NCI-H774 (cell line): ENCODE measurements at regions not wholly inside any gene's neighbourhood (a gene's known extent, or its start where the extent isn't known, plus 50 kb on each side); places are given as distances from the start of the nearest gene placed in this dataset.
"Not testable (repeated sequence)": the region's sequence is repeated elsewhere in the genome, so short reads cannot be mapped to it uniquely, and the experiment has no call there.

Experiments used
- DNase-seq: peaks from one replicate; lab custom pipeline; 2025; lab: John Stamatoyannopoulos, UW

DNA sequence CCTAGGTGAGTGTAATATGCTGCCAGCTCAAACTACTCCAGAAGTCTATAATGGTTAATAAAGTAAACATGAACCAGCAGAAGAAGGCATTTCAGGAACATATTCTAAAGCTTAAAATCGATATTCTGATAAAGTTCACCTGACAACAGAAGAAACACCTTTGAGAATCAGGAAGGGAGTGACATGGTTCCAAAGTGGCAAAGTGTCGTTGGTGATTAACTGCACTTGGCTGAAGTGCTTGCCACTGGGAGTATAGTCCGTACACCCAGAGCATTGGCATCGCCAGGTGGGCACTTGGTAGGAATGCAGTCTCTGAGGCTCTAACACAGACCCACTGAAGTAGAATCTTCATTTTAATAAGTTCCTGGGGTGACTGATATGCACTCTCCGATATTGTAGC lies 76.0 kb upstream of the H2AZ1 start:
- DNase-seq: no peak

- DNase-seq: no peak
Observed at GRCh38 chr4:100023800-100024199, 73.7 kb upstream of the H2AZ1 start.

DNA sequence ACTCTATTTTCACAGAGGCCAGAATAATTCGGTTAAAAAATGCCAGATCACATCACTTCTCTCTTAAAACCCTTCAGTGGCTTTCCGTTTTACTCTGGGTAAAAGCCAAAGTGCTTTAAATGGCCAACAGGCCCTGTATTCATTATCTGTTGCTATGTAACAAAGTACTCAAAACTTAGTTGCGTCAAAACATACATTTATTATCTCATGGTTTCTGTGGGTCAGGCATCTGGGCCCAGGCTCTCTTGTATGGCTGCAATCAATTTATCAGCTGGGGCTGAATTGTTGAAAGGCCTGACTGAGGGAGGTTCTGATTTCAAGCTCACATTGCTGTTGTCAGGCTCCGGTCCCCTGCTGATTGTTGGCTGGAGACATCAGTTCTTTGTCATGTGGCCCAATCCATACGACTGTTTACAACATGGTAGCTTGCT lies 72.7 kb upstream of the H2AZ1 start:
- DNase-seq: peak; percentile 29

DNA sequence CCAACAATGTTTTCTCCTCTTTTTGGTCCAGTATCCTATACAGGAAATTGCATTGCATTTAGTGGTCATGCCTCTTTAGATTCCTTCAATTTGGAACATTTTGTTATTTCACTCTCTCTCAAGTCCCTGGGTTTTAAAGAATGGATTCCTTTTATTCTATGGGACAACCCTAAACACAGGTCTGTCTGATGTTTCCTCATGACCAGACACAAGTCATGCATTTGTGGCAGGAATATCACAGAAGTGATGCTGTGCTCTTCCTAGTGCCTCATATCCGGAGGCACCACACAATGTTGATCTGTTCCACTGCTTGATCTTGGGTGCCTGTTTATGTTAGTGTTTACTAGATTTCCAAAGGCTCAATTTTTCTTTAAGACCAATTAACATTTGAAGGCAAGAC lies 69.7 kb upstream of the H2AZ1 start:
- no peak for DNase-seq

DNA sequence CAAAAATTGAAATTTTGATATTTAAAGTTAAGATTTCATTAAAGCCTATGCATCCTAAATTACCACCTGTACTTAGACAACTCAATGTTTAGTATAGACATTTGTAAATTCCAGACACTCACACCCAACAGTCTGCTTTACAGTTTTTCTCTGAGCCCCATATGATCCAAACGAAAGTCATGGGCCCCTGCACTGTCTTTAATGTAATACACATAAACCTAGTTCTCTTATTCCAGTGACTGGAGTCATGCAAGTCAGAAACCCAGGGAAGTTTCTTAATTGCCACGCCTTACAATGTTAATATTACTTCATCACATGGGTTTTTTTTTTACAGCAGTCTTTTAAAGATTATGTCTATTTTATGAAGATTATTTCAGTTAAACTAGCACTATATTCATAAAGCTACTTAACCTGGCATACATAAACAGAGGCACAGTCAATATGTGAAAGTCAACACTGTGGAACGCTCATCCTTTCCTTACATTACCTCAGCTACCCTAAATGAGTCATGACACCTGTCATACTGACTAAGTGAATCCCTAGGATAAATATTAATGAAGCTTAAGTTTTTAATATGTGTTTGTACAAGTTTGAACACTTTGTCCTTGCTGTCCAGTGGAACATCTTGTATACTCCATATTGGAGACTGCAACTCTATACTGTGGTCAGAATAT lies 67.7 kb upstream of the H2AZ1 start:
- DNase-seq: no peak

GRCh38 chr4:100016191-100016590 lies 66.1 kb upstream of the H2AZ1 start:
- no peak for DNase-seq

DNA sequence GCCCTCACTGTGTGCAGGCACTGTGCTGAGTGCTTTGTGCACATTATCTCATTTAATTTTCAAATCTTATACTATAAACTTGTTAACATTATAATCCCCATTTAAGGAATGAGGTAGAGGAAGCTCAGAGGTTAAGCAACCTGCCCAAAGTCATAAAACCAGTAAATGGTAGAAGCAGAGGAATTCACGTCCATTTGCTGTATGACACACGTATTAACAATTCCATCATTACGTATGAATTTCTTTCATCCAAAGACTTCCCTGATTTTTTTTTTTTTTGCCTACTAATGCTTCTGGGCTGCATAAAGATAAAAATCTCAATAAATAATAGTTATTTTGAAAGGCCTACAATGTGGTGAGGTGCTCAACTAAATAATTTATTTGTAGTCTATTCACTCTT lies 64.5 kb upstream of the H2AZ1 start:
- no peak for DNase-seq

- no peak for DNase-seq
Observed at GRCh38 chr4:100009490-100009889, 59.4 kb upstream of the H2AZ1 start.

DNA sequence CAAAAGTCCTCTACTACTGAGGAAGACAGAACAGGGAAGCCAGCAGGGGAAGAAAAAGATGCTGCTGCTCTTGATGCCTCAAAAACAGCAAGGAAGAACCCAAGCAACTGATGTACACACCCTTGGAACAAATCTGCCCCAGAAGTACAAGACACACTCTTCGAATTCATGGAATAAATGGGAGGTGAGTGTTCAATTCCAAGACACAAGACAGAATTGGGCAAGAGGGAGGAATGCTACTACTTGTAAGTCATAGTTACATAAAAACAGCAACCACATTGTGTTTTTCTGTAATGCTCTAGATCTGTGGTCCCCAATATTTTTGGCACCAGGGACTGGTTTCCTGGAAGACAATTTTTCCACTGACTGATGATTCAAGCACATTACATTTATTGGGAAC lies 58.0 kb upstream of the H2AZ1 start:
- no peak for DNase-seq

GRCh38 chr4:100006161-100006560 lies 56.1 kb upstream of the H2AZ1 start:
- not testable (repeated sequence) for DNase-seq
